Trophoblast cell (in vitro differentiated cells and primary cell): ENCODE measurements at regions not wholly inside any gene's neighbourhood (a gene's known extent, or its start where the extent isn't known, plus 50 kb on each side); places are given as distances from the start of the nearest gene placed in this dataset.
A peak's percentile ranks its signal among the peaks of the same experiment; 100 is the strongest.

Experiments
- DNase-seq, 2 donors: peaks; one replicate each; pipeline ENCODE4 v3.0.0-alpha.2; 2016
- H2AFZ ChIP-seq: 2 replicates; pipeline ENCODE4 v1.6.1; 2013; ENCODE audit warnings: low read length, moderate library complexity, mild to moderate bottlenecking; ENCODE audit not compliant: insufficient read depth, poor library complexity
- H2AK5ac ChIP-seq: 2 replicates; pipeline ENCODE4 v1.6.1; 2013; ENCODE audit warnings: mild to moderate bottlenecking, low read length
- H2BK120ac ChIP-seq: 2 replicates; pipeline ENCODE4 v1.6.1; 2013; ENCODE audit warnings: low read length, mild to moderate bottlenecking, moderate library complexity; ENCODE audit not compliant: insufficient read depth, poor library complexity
- H2BK12ac ChIP-seq: 2 replicates; pipeline ENCODE4 v1.6.1; 2013; ENCODE audit warnings: mild to moderate bottlenecking, low read length, moderate library complexity
- H2BK5ac ChIP-seq: 2 replicates; pipeline ENCODE4 v1.6.1; 2013; ENCODE audit warnings: low read length, low read depth, moderate library complexity, mild to moderate bottlenecking; ENCODE audit not compliant: poor library complexity
- H3K14ac ChIP-seq: 2 replicates; pipeline ENCODE4 v1.6.1; 2013; ENCODE audit warnings: mild to moderate bottlenecking, low read length
- H3K18ac ChIP-seq: 2 replicates; pipeline ENCODE4 v1.6.1; 2013; ENCODE audit warnings: mild to moderate bottlenecking, low read length
- H3K23ac ChIP-seq: 2 replicates; pipeline ENCODE4 v1.6.1; 2013; ENCODE audit warnings: low read length
- H3K27ac ChIP-seq: 2 replicates; pipeline ENCODE4 v1.5.1; 2013; ENCODE audit warnings: low read depth, mild to moderate bottlenecking, inconsistent platforms, low read length, moderate library complexity
- H3K27me3 ChIP-seq: 2 replicates; pipeline ENCODE4 v1.6.1; 2013; ENCODE audit warnings: inconsistent platforms, mild to moderate bottlenecking, low read length, moderate library complexity; ENCODE audit not compliant: insufficient read depth
- H3K36me3 ChIP-seq, 2 experiments: 1 replicate in 1 of 2; 2 replicates in 1 of 2; pipeline ENCODE4 v1.6.1; 2013; ENCODE audit warnings: low read length in 2 of 2, mild to moderate bottlenecking in 2 of 2, moderate library complexity in 1 of 2; ENCODE audit not compliant: insufficient read depth in 2 of 2, control insufficient read depth in 1 of 2
- H3K4ac ChIP-seq: 2 replicates; pipeline ENCODE4 v1.6.1; 2013; ENCODE audit warnings: low read depth, mild to moderate bottlenecking, low read length, moderate library complexity
- H3K4me1 ChIP-seq, 2 experiments: 1 replicate in 1 of 2; 2 replicates in 1 of 2; pipeline ENCODE4 v1.6.1; 2013; ENCODE audit warnings: low read length in 2 of 2, mild to moderate bottlenecking in 2 of 2, moderate library complexity in 1 of 2; ENCODE audit not compliant: insufficient read depth in 2 of 2, control insufficient read depth in 1 of 2
- H3K4me2 ChIP-seq: 2 replicates; pipeline ENCODE4 v1.6.1; 2013; ENCODE audit warnings: inconsistent platforms, mild to moderate bottlenecking, low read length, moderate library complexity
- H3K4me3 ChIP-seq: 2 replicates; pipeline ENCODE4 v1.5.1; 2013; ENCODE audit warnings: mild to moderate bottlenecking, low read depth, low read length, inconsistent platforms
- H3K79me1 ChIP-seq: one replicate; pipeline ENCODE4 v1.6.1; 2013; ENCODE audit warnings: low read length
- H3K79me2 ChIP-seq: 2 replicates; pipeline ENCODE4 v1.6.1; 2013; ENCODE audit warnings: low read length, mild to moderate bottlenecking; ENCODE audit not compliant: control insufficient read depth, insufficient read depth, poor library complexity
- H3K9ac ChIP-seq: 2 replicates; pipeline ENCODE4 v1.6.1; 2013; ENCODE audit warnings: mild to moderate bottlenecking, low read length
- H3K9me3 ChIP-seq: 2 replicates; pipeline ENCODE4 v1.6.1; 2013; ENCODE audit warnings: low read depth, mild to moderate bottlenecking, control low read depth, inconsistent platforms, low read length; ENCODE audit not compliant: insufficient read depth
- H4K12ac ChIP-seq: 2 replicates; pipeline ENCODE4 v1.6.1; 2013; ENCODE audit warnings: low read depth, mild to moderate bottlenecking, low read length, moderate library complexity
- H4K8ac ChIP-seq: 2 replicates; pipeline ENCODE4 v1.6.1; 2013; ENCODE audit warnings: low read depth, mild to moderate bottlenecking, low read length, moderate library complexity
- H4K91ac ChIP-seq: one replicate; pipeline ENCODE4 v1.6.1; 2013; ENCODE audit warnings: low read depth, mild to moderate bottlenecking, low read length, moderate library complexity
- WGBS: extraction: QIAGEN DNeasy Blood & Tissue Kit; methylation state at CpG from one replicate; pipeline ENCODE4 v1.1.7; 2013; ENCODE audit warnings: missing lambda C conversion rate; ENCODE audit not compliant: insufficient read length, insufficient coverage; ENCODE audit errors: extremely low coverage; 5-methylcytosine and 5-hydroxymethylcytosine counted together

GRCh38 chr10:29120216-29120615, 168.7 kb upstream of the LYZL1 start:
- Histone ChIP-seq H2BK120ac (peak overlapping the region; percentile 92), H3K27ac (peak overlapping the region; percentile 5), H3K4me3 (no peak overlapping the region), H2BK12ac (no peak overlapping the region), H2AK5ac (no peak overlapping the region), H3K4me2 (no peak overlapping the region), H3K14ac (no peak overlapping the region), H3K4me1 (peaks cover 2% of the 10 kb centered on the region in 2 experiments), H4K12ac (no peak overlapping the region), H3K27me3 (no peaks in the 10 kb centered on the region), H3K4ac (no peak overlapping the region), H3K9me3 (peaks cover 3% of the 10 kb centered on the region), H3K36me3 (peaks cover 3% of the 10 kb centered on the region in 2 experiments), H3K79me1 (peaks cover 42% of the 10 kb centered on the region), H3K23ac (no peak overlapping the region), H3K18ac (no peak overlapping the region), H2BK5ac (peak overlapping the region; percentile 95), H4K91ac (peak overlapping the region; percentile 79), H3K79me2 (no peaks in the 10 kb centered on the region), H2AFZ (no peak overlapping the region), H4K8ac (no peak overlapping the region), H3K9ac (no peak overlapping the region)
- DNase-seq, result peak; percentile 85 to 90
- WGBS, result no CpG with 5 or more reads among the region's 3 CpGs

- Histone ChIP-seq H4K8ac (no peak overlapping the region), H2BK120ac (peak overlapping the region; percentile 27), H3K4me3 (no peak overlapping the region), H2AK5ac (no peak overlapping the region), H2BK12ac (peak overlapping the region; percentile 67), H3K23ac (no peak overlapping the region), H3K14ac (peak overlapping the region; percentile 19), H3K4me1 (peaks cover 8 to 9% of the 10 kb centered on the region in 2 experiments), H3K79me2 (peaks cover 2% of the 10 kb centered on the region), H3K4me2 (no peak overlapping the region), H2AFZ (no peak overlapping the region), H3K4ac (no peak overlapping the region), H3K27ac (no peak overlapping the region), H3K36me3 (no peaks in the 10 kb centered on the region), H2BK5ac (peak overlapping the region; percentile 70), H3K18ac (no peak overlapping the region), H4K12ac (no peak overlapping the region), H3K27me3 (no peaks in the 10 kb centered on the region), H3K9ac (no peak overlapping the region), H4K91ac (peak overlapping the region; percentile 82), H3K9me3 (no peaks in the 10 kb centered on the region), H3K79me1 (peaks cover 42% of the 10 kb centered on the region)
- no CpG with 5 or more reads among the region's 6 CpGs for WGBS
- peak in 1 of 2 donors; percentile 61 for DNase-seq
These were observed 164.0 kb upstream of the LYZL1 start for GRCh38 chr10:29124864-29125263.

- Histone ChIP-seq H3K36me3 (no peaks in the 10 kb centered on the region), H2AFZ (no peak overlapping the region), H3K4me3 (no peak overlapping the region), H4K8ac (peak overlapping the region; percentile 86), H3K27me3 (no peaks in the 10 kb centered on the region), H3K4ac (peak overlapping the region; percentile 98), H3K14ac (peak overlapping the region; percentile 99), H4K12ac (peak overlapping the region; percentile 77), H3K9me3 (no peaks in the 10 kb centered on the region), H2BK12ac (peak overlapping the region; percentile 99), H3K79me2 (peaks cover 3% of the 10 kb centered on the region), H3K23ac (no peak overlapping the region), H3K4me1 (peaks cover 12 to 13% of the 10 kb centered on the region in 2 experiments), H3K18ac (peak overlapping the region; percentile 92), H4K91ac (peak overlapping the region; percentile 100), H3K27ac (peak overlapping the region; percentile 94), H2BK120ac (peak overlapping the region; percentile 100), H2AK5ac (peak overlapping the region; percentile 94), H3K4me2 (no peak overlapping the region), H3K79me1 (peaks cover 43% of the 10 kb centered on the region), H3K9ac (no peak overlapping the region), H2BK5ac (peak overlapping the region; percentile 100)
- WGBS, result no CpG with 5 or more reads among the region's 7 CpGs
- DNase-seq, result no peak
These were observed 161.7 kb upstream of the LYZL1 start for GRCh38 chr10:29127037-29127700.

- peak overlapping the region; percentile 94 for H2AK5ac ChIP-seq
- H2AFZ ChIP-seq, result no peak overlapping the region
- H4K12ac ChIP-seq, result peak overlapping the region; percentile 77
- H3K27me3 ChIP-seq, result no peaks in the 10 kb centered on the region
- peak overlapping the region; percentile 98 for H3K4ac ChIP-seq
- peak overlapping the region; percentile 100 for H2BK5ac ChIP-seq
- DNase-seq, result no peak
- no peak overlapping the region for H3K4me3 ChIP-seq
- H4K91ac ChIP-seq, result peak overlapping the region; percentile 100
- peak overlapping the region; percentile 99 for H2BK12ac ChIP-seq
- peaks cover 14 to 16% of the 10 kb centered on the region in 2 experiments for H3K4me1 ChIP-seq
- H3K79me2 ChIP-seq, result peaks cover 3% of the 10 kb centered on the region
- H3K4me2 ChIP-seq, result no peak overlapping the region
- H3K9ac ChIP-seq, result no peak overlapping the region
- peak overlapping the region; percentile 100 for H2BK120ac ChIP-seq
- peak overlapping the region; percentile 94 for H3K27ac ChIP-seq
- peak overlapping the region; percentile 86 for H4K8ac ChIP-seq
- peaks cover 42% of the 10 kb centered on the region for H3K79me1 ChIP-seq
- no peaks in the 10 kb centered on the region for H3K9me3 ChIP-seq
- H3K18ac ChIP-seq, result peak overlapping the region; percentile 92
- no peaks in the 10 kb centered on the region for H3K36me3 ChIP-seq
- peak overlapping the region; percentile 99 for H3K14ac ChIP-seq
- H3K23ac ChIP-seq, result no peak overlapping the region
- WGBS, result no CpG with 5 or more reads among the region's 3 CpGs
These were observed 161.1 kb upstream of the LYZL1 start for GRCh38 chr10:29127731-29128130.
